DMS79 (cell line): ENCODE measurements at regions not wholly inside any gene's neighbourhood (a gene's known extent, or its start where the extent isn't known, plus 50 kb on each side); places are given as distances from the start of the nearest gene placed in this dataset.
"Not testable (repeated sequence)": the region's sequence is repeated elsewhere in the genome, so short reads cannot be mapped to it uniquely, and the experiment has no call there.

Source experiments
- DNase-seq: peaks from one replicate; lab custom pipeline; 2025; lab: John Stamatoyannopoulos, UW

DNA sequence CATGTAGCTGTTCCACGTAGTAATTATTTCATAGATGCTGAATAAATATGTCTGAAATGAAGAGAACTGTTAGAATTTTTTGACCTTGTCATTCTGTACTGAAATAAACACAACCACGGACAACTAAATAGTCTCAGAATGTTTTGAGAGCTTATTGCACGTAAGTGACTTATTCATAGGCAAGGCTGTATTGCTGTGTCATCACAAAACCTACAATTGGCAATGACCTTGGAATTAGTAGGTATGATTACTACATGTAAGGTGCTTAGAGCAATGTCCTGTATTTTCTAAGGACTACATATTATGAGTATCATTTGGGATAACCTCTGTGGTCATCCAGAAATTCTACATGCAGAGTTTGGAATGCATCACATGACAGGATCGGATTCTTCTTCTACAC is 237.2 kb upstream of the PUDP start:
- no peak for DNase-seq

DNA sequence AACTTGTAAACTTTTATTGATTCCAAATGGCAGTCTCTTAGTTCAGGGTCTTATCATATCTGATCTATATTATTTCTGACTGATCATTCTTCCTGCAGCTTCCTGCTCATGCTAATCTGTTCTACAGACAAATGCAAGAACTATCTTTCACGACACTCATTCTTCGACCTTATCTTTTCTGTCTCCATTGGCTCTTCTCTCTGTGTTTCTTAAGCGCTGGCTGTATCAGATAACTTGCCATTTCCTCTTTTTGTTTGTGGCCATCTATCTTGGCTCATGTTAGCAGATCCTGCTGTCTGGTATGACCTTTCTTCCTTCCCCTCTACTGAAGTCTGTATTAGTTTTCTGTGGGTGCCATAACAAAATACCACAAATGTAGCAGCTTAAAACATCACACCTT is 230.5 kb upstream of the PUDP start:
- no peak for DNase-seq

DNA sequence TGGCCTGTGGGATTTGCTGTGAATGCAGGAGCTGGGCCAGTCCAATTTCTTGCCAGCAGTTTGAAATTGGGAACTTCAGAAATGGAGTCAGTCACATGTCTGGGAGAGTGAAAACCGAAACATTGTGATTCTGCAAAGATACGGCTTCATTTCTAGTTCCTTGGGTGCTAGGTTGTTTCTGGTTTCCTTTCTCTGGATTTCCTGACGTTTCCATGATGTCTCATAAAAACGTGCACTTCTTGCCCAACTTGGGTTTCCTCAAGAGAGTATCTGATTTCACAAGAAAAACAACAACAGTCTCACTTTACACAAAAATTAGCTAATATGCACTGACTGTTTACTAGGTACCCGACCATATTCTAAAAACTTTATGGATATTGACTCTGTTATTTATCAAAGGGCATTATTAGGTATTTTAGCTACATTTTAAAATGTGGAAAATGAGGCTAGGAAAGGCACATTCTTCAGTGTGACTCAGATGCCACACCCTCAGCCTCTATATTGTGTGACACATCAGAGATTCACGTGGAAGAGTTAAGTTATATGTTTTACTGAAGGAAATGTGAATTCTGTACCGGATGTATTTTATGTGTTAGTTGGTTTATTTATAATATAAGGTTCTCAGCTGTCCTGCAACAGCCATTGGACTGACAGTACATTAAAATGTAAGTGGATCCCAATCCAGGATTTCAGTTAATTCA is 225.0 kb upstream of the PUDP start:
- no peak for DNase-seq

DNA sequence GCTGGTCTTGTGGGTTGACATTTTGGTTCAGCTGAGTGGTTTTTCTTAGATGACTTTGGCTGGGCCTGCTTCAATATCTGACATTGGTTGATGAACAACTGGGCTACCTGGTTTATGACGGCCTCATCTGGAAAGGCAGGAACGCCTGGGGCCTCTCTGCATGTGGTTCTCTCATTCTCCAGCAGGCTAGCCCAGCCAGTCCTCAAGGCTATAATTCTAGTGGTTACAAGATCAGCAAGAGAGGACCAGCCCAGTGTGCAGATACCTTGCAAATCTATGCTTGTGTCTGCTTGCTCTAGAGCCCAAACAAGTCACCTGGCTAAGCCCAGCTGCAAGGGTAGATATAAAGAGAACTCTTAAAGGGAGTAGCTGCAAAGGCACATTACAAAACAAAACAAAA is 214.2 kb upstream of the PUDP start:
- DNase-seq, result no peak

DNA sequence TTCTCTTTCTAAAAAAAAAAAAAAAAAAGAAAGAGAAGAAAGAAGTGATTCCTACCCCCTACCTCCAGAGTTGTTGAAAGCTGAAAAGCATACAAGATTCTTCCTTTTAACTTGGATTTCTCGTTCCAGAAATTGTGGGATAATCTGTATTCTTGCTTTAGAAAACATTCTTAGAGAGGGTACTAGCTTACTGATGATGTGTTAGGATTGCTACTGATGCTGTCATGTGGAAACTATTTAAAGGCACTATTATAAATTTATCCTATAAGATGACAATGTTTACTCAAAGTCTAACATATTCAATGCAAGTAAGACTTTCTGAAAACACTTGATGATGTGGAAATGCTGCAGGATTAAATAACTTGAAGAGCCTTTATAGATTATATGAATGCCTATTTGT is 204.0 kb upstream of the PUDP start:
- DNase-seq, result no peak

DNA sequence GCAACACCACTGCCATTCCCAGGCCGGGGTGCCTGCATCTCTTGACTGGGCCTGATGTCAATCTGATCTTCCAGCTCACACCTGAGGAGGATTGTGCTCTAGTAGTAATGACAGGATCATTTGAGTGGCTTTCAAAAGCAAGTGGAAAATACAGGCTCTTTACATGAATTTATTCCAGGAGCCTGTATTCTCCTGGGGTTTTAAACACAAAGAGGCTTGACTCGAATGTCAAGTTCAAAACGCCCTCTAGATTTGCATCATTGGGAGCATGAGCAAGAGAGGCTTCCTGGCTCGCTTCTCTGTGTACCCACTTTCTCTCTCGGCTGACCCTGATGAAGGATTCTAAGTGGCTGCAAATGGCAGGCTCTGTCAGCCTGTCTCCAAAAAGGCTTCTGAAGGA is 199.5 kb upstream of the PUDP start:
- DNase-seq, result peak; percentile 5

DNA sequence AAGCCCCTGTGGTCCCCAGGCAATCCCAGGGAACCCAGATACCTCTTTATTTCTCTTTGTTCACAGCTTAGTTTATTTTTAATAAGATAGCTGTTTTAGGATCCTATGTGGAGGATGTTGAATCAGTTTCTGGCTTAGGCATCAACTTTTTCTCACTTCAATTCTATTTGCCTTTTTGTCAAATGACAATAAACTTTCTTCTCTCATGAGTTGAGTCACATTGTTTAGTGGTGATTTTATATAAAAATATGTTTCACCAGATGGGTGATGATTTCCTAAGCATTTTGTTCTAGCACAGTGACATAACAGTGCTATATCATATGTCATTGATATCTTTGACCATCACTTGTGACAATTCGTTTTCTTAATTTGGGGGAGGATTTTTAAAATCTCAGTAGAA is 198.1 kb upstream of the PUDP start:
- DNase-seq, result no peak

DNA sequence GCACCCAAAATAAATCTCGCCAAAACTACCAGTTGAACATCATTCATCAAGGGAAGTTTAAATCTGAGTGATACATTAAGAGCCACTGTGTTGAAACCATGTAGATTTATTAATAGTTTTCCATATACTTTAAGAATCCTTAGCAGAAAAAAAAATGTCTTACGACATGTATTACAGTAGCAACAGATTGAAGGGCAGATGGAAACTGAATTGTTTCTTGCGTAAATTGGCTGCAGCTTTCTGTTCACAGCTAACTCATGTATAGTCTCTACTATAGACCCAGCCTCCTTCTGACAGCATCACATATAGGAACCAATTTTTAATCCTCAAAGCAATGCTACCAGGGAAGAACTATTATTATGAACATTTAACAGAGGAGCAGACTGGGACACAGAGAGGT is 195.2 kb upstream of the PUDP start:
- no peak for DNase-seq

DNA sequence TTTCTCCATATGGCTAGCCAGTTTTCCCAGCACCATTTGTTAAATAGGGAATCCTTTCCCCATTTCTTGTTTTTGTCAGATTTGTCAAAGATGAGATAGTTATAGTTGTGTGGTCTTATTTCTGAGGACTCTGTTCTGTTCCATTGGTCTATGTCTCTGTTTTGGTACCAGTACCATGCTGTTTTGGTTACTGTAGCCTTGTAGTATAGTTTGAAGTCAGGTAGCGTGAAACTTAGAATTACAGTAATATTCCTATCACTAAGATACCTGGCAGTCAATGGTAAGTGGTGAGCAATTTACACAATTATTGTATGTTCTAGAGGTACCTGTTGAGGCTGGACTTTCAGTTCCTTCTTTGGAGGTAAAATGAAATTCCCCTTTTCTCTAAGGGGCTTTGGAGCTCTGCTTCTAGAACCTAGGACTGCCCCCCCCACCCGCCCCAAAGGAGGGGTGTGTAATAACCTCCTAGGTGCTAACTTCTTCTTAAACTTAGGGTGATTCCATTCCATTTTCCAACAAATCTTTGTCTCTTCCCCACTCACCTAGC is 187.9 kb upstream of the PUDP start:
- not testable (repeated sequence) for DNase-seq

DNA sequence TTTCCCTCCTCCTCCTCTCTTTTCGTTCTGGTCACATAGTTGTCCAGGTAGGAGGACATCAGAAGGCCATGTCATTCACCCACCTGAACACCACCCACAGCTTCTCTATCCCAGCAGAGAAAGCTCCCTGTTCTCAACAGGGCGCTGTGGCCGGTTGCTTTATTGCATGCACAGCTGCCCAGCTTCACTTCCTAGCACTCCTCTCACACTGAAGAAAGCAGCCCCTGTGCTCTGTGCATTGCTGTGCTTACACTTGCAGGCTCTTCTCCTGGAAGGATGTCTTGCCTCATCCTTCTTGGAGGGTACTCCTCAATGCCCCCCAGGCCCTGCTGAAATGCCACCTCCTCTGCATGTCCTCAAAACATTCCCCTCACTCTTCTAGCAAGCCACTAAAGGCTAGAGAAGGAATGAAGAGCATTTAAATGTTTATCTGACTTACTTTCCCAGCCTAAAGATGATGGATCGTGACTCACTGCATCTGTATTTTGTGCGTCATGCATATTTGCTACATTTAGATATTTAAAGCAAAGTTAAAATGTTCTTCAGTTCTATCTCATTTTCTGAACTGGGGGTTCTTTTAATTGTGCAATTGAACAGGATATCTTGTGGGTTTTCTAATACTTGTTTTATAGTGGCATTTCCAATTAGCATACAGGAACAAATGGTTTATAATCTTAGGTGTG is 186.4 kb upstream of the PUDP start:
- no peak for DNase-seq

DNA sequence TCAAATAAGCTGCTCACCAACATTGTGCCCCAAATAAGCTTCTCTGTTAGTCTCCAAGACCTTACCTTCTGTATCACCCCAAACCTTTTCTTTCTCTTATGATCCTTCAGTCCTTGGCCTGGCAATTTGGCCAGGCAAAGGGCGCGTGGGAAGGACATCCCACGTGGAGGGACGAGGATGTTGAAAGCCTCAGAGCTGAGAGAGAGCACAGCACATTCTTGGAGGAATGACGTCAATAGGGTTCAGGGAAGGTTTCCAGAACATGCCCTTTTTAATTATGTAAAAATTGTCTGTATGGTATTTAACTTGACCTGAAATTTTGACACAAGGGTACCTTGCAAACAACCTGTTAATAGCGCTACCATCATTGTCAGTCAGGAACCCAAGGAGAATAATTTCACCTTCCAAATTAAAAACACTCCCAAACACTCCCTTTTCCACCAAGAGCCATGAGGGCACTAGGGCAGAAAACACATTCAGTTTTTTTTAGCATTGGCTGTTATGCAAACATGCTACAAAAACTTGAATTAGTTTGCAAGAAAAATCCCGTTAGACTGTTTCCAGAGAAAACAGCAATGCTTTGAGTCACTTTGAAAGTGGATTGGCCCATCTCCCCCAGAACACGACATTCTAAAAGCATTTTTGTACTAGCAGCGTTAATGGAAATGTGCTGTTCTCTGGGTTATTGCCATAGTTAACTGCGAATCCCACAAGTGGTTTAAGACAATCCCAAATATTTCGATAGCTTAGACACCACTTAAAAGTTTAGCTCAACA is 183.2 kb upstream of the PUDP start:
- DNase-seq, result no peak

DNA sequence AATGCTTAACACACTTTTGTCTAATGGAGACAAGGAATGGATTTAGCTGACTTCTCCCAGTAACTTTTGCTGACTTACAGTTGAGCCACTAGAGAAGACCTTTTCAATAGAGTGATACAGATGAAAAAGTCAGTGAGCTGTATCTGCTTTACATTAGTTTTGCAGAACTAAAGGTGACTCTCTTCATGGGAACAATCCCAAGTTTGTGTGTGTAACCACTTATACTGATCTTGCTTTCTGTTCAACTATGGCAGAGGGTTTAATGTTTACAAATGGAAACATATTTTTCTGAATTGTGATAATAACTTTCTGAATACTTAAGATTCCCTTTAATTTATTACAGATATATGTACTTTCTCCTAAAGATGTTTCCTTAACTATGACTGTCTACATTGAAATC is 182.6 kb upstream of the PUDP start:
- DNase-seq, result no peak

DNA sequence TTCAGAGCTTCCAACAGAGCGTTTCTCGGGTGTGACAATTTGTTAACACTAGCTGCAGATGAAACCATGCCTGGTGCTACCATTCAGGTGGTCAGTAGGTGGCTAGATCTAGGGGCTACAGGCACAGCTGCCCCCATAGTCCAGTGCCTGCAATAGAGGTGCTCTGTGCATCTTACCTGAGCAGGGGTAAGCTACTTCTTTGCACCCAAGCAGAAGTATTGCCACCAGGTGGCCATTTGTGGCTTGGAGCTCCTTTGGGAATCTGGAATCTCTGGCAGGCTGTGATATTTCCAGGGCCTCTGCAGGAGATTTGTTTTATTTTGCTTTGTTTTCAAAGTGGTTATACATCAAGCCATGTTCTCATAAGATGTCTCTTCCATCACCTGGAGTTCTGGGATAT is 170.7 kb upstream of the PUDP start:
- no peak for DNase-seq

DNA sequence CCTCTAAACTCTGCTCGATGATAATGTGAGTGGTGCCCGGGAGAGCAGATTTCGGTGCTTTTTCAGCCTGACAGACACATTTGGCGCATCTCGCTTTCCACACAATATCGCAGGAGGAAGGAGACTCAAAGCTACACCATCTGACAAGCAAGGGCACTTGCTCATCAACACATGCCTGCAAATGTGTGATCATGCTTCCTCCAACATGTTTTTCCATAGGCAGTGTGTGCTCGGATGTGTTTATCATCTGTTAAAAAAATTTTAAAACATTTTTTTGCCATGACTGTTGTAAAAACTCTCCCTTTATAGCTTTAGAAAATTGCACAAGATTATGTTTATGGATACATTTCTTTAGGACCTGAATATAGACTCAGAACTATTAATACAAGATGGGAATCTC is 170.3 kb upstream of the PUDP start:
- no peak for DNase-seq

DNA sequence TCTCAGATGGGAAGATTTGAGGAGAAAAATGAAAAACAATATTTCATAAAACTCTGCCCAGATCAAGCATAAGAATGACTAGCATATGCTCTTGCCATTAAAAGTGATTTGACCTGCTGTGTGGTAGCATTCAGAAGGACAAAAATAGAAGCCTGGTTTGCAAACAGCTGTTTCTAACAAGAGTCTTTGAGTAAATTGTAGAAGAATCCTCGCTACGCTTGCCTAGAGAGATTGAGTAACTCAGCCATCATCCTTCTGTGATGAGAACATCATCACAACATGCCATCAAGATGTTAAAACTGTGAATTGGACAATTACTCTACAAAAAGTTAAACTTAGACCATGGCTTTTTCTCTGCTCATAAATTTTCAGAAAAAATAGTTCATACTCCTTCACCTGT is 168.9 kb upstream of the PUDP start:
- DNase-seq, result no peak

DNA sequence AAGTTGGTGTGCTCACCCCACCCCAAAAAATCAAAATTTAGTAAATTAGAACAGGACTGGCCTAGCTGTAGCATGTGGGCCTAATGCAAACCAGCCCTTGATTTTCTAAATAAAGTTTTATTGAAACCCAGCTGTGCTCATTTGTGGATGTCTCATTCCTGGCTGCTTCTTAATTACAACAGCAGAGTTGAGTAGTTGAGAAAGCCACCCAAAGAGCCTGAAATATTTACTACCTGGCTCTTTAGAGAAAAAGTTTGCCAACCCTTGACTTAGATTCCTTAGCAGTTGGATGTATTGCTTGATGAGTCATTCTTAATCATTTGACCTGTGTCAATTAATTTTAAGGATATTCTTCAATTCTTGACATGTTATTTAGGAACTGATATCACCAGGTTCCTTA is 168.3 kb upstream of the PUDP start:
- DNase-seq, result no peak

DNA sequence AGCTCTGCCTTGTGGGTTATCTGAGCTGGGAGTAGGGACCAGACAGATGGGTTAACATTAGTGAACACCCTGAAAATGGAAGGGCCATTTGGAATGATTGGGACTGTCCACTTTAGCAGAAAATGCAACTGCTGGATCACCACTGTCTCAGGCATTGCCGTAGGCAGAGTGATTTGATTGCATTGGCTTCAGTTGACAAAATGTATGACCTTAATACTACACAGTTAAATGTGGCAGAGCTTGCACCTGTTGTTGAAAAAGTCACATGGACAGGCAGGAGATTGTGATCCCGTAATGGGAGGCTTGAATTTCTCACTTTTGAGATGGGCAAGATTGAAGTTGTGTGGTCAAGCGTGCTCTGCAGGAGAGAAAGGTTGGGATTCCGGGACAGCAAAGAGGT is 166.5 kb upstream of the PUDP start:
- no peak for DNase-seq

DNA sequence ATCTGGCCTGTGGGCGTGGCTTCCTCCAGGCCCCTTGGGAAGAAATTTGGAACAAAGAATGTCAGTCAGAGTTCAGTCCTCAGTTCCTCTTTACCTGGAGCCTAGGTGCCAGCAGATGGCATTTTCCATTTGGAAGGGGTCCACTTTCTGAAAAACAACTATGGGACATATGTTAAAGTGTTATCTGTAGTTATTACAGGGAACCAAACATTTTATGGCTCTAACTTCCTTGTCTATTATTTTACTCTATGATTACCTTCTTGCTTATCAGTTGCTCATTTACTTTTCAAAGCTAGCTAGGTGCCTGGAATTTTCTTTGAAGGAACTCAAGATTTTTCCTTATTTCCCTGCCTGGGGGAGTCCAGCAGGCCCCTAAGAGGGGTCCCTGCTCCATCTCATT is 159.8 kb upstream of the PUDP start:
- DNase-seq, result no peak

DNA sequence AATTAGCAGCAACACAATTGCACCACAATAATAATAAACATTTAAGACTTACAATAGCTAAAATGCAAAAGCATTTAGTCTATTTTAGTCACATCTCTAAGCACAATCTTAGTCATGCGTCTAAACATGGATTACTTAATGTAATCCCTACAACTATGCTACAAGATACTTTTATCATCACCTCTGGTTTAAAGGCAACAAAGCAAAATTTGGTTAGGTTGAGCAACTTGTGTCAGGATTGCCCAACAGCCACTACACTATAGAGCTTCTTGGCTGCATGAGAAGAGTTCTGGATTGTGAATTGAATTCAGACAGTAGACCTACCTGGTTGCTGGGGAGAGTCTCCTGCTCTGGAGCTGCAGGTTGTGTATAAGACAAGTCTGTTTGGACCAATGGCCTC is 146.5 kb upstream of the PUDP start:
- DNase-seq, result no peak

DNA sequence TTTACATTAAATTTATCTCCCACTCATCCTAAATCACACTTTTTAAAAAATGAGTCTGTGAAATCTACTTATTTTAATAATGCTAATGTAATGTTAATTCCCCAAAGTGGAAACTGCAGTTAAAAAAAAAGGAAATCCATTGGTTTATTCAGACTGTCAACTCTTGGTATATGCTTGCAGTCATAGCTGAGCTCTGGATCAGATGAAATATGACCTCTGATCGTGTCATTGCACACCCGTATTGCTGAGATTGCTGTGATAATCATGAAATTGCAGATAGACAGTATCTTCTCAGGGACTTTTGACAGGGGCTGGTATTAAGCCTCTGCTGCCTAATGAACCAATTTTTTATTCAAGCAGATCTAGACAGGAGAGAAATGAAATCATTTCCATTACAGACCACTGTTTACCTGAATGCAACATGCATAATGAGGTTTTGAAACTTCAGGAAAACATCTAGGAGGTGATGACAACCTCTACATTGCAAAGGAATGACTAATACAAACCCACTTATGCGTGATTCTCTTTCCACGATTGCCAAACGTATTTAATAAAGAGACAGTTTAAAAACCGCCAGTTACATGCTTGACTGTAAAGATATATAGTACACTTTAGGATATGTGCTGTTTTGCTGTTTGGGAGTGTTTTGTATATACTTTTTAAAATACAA is 138.3 kb upstream of the PUDP start:
- no peak for DNase-seq

DNA sequence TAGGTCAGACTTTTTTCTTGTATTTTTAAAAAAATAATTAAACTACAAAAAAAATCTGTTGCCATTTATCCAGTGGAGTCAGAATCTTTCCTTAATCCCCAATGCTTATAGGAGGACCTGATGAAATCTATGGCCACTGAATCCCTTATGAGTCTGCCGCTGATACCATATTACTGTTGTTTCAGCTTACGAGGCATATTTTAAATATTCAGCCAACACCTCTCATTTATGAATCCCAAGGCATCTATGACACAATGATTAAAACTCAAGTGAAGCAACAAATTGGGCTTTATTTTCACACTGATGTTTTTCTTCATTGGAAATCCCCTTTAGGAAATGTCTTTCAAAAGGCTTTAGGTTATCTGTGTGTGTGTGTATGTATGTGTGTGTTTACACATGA is 137.8 kb upstream of the PUDP start:
- DNase-seq, result no peak

DNA sequence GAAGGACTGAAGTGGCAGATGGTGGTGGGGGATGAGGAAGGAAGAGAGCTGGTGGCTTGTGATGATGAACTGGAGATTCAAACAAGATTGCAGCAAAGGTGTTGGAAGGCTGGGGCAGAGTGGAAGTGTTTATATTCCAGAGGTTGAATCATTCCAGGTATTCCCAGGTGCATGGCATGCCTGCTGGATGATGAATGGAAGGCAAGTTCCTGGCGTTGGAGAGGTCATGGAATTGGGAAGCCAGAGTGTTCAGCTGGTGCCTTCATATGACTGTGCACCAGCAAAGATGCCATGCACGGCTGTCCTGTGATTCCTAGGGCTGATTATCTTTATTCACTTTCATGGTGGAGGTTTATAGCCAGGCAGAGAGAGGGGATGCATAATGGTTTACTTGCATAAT is 135.8 kb upstream of the PUDP start:
- no peak for DNase-seq

DNA sequence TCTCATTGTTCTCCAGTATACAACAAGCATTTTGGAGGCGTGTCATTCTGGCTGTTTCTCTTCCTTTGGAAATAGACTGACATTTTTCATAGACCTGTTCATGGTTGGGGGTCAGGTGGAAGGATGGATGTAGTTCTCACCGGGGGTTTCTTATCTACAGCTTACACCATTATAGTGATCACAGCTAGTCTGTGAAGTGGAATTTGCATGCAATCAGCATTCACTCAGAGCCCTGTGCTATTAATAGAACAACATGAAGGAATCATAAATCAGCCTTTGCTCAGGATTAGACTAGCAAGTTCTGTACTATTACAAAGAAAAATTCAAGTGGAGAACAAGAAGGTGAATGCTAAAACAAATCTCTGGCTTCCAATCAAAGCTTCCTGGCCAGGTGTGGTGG is 132.6 kb upstream of the PUDP start:
- DNase-seq, result no peak
